ENCODE measurements at regions not wholly inside any gene's neighbourhood (a gene's known extent, or its start where the extent isn't known, plus 50 kb on each side); places are given as distances from the start of the nearest gene placed in this dataset.

DNA sequence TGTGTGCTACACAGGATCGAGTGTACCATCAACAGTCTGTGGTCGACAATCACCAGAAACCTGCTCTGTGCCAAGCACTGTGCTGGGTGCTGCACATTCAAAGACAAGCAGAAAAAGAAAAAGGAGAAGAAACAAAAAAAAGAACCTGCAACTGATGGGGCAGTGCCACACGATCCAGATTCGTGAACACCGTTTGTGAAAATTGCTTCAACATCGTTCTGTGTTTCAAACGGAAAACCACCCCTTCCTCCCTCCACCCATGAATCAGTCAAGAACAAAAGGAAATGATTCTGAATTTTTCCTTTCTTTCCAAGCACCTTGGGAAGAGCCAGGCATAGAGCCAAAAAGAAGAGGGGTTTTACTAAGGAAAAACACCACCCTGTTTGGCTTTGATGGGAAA, 129.2 kb upstream of the ARID1B start:
- Histone ChIP-seq H3K79me2 (ENCODE audit: control insufficient read depth, insufficient read depth, low read length, unreplicated experiment) (no peaks in the 10 kb centered on the region), H3K4me3 (ENCODE audit: low read depth, low read length) (no peak overlapping the region), H3K4me1 (ENCODE audit: control insufficient read depth, insufficient read depth, low read length, unreplicated experiment) (no peaks in the 10 kb centered on the region), H3K27me3 (ENCODE audit: insufficient read depth, low read length) (peaks cover 19% of the 10 kb centered on the region), H3K36me3 (ENCODE audit: insufficient read depth, low read length) (no peaks in the 10 kb centered on the region), H3K27ac (ENCODE audit: low read depth, low read length) (no peak overlapping the region), H2AFZ (ENCODE audit: low read length, unreplicated experiment) (no peak overlapping the region)

DNA sequence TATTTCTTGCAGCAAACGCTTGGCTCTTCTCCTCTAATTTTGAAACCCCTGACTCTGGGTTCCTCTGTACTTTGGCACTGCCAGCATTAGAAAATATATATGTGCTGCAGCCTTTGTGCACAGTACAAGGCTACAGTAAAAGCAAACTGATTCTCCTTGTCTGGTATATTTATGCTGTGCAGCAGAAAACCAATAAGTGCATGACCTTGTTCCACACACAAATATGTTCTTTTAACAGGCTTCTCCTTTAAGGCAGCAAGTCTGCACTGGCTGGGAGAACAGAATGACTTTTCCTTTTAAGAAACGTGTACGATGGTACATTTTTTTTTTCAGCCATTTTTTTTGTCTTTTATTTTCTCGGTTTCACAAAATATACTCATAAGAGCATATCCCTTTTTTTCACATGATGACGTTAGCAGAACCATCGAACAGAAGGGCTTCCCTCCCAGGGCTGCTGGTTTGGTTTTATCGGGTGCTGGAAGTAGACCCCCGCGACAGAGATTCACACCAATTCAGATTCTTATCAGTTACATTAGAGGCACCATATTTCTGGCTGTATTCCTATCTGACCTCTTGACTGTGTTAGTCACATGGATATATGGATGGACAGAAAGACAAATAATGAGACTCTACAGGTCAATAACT, 129.9 kb upstream of the ARID1B start:
- Histone ChIP-seq H3K4me1 (ENCODE audit: control insufficient read depth, insufficient read depth, low read length, unreplicated experiment) (no peaks in the 10 kb centered on the region), H2AFZ (ENCODE audit: low read length, unreplicated experiment) (no peak overlapping the region), H3K27ac (ENCODE audit: low read depth, low read length) (no peak overlapping the region), H3K4me3 (ENCODE audit: low read depth, low read length) (no peak overlapping the region), H3K79me2 (ENCODE audit: control insufficient read depth, insufficient read depth, low read length, unreplicated experiment) (no peaks in the 10 kb centered on the region), H3K27me3 (ENCODE audit: insufficient read depth, low read length) (peaks cover 17% of the 10 kb centered on the region), H3K36me3 (ENCODE audit: insufficient read depth, low read length) (no peaks in the 10 kb centered on the region)

DNA sequence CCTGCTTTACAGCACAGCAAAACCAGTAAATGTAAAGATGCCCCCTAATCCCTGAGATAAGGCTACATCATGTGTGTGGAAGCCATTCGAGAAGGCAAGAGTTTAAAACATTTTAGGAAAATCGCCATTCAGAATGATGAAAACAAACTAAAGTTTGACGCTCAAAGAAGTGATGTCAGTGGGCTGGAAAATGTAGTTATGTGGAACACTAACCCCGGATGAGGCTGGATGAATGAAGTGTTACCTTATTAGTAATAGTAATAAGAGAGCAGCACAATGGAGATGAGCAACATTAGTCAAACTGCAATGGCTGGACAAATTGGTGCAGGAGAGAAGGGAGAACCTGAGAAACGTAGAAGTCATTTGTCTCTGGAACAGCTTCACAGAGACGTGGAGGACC, 130.7 kb upstream of the ARID1B start:
- Histone ChIP-seq H3K79me2 (ENCODE audit: control insufficient read depth, insufficient read depth, low read length, unreplicated experiment) (no peaks in the 10 kb centered on the region), H3K27ac (ENCODE audit: low read depth, low read length) (no peak overlapping the region), H3K27me3 (ENCODE audit: insufficient read depth, low read length) (peaks cover 17% of the 10 kb centered on the region), H3K4me3 (ENCODE audit: low read depth, low read length) (no peak overlapping the region), H3K36me3 (ENCODE audit: insufficient read depth, low read length) (no peaks in the 10 kb centered on the region), H3K4me1 (ENCODE audit: control insufficient read depth, insufficient read depth, low read length, unreplicated experiment) (no peaks in the 10 kb centered on the region), H2AFZ (ENCODE audit: low read length, unreplicated experiment) (no peak overlapping the region)

DNA sequence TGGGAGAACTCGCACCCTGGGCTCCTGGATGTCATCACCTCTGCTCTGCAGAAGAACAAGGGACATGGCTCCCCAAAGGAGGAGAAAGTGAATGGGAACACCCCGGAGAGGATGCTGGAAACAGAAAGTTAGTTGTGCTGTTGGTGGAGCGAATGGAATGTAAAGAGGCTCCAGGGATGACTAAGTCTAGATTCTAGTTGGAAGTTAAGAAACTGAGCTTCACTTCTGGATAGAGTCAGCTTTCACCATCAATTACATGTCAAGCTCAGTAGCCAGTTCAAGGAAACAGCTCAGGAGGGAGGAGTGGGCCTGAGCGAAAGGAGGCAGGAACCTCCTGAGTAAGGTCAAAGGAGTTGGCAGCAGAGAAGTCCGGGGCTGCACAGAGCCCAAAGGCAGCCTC, 132.1 kb upstream of the ARID1B start:
- Histone ChIP-seq H3K4me1 (ENCODE audit: control insufficient read depth, insufficient read depth, low read length, unreplicated experiment) (no peaks in the 10 kb centered on the region), H3K27me3 (ENCODE audit: insufficient read depth, low read length) (peaks cover 17% of the 10 kb centered on the region), H3K4me3 (ENCODE audit: low read depth, low read length) (no peak overlapping the region), H3K27ac (ENCODE audit: low read depth, low read length) (no peak overlapping the region), H2AFZ (ENCODE audit: low read length, unreplicated experiment) (no peak overlapping the region), H3K79me2 (ENCODE audit: control insufficient read depth, insufficient read depth, low read length, unreplicated experiment) (no peaks in the 10 kb centered on the region), H3K36me3 (ENCODE audit: insufficient read depth, low read length) (no peaks in the 10 kb centered on the region)

DNA sequence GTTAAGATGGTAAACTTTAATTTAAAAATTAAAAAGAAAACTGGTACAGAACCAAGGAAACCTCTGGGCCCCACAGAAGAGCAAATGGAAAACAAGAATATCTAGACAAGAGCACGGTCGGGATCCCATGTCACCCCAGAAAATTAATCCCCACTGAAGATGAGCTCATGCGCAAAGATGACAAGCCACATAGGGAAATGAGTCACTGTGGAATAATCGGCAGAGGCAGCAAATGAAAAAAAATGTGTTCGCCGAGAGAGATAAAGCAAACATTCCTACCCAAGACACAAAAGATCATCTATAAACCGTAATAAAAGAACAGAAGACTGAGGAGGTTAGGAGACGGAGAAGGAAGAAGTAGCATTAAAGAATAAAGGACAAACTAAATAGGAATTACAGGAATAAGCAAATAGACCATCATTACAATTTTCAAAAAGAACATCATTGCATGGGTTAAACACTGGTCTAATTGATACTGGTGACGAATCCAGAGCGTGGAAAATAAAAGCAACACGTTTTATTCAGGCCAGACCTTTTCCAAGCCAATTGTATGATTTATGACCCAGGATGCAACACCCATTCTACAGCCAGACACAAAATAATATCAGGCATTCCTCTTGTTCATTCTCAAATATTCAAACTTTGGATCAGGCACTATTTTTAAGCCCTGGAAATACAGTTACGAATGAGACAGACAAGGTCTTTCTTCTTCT, 138.0 kb upstream of the ARID1B start:
- no peak overlapping the region for H3K27ac ChIP-seq (ENCODE audit: low read depth, low read length)
- no peak overlapping the region for H3K4me3 ChIP-seq (ENCODE audit: low read depth, low read length)
- no peaks in the 10 kb centered on the region for H3K36me3 ChIP-seq (ENCODE audit: insufficient read depth, low read length)
- H3K27me3 ChIP-seq (ENCODE audit: insufficient read depth, low read length): peaks cover under 1% of the 10 kb centered on the region
- H3K4me1 ChIP-seq (ENCODE audit: control insufficient read depth, insufficient read depth, low read length, unreplicated experiment): peaks cover 6% of the 10 kb centered on the region
- H3K79me2 ChIP-seq (ENCODE audit: control insufficient read depth, insufficient read depth, low read length, unreplicated experiment): no peaks in the 10 kb centered on the region
- H2AFZ ChIP-seq (ENCODE audit: low read length, unreplicated experiment): no peak overlapping the region

DNA sequence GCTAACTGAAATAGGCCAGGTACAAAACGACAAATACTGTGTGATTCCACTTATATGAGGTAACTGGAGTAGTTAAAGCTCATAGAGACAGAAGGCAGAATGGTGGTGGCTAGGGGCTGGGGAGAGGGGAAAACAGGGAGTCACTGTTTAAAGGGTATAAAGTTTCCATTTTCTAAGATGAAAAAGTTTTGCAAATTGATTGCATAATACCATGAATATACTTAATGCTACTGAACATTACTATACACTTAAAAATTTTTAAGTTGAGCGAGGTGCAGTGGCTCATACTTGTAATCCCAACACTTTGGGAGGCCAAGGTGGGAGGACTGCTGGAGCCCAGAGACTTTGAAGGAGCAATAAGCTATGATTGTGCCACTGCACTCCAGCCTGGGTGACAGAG, 138.6 kb upstream of the ARID1B start:
- no peak overlapping the region for H2AFZ ChIP-seq (ENCODE audit: low read length, unreplicated experiment)
- no peaks in the 10 kb centered on the region for H3K36me3 ChIP-seq (ENCODE audit: insufficient read depth, low read length)
- H3K27ac ChIP-seq (ENCODE audit: low read depth, low read length): no peak overlapping the region
- H3K79me2 ChIP-seq (ENCODE audit: control insufficient read depth, insufficient read depth, low read length, unreplicated experiment): no peaks in the 10 kb centered on the region
- H3K27me3 ChIP-seq (ENCODE audit: insufficient read depth, low read length): no peaks in the 10 kb centered on the region
- no peak overlapping the region for H3K4me3 ChIP-seq (ENCODE audit: low read depth, low read length)
- H3K4me1 ChIP-seq (ENCODE audit: control insufficient read depth, insufficient read depth, low read length, unreplicated experiment): peaks cover 6% of the 10 kb centered on the region

DNA sequence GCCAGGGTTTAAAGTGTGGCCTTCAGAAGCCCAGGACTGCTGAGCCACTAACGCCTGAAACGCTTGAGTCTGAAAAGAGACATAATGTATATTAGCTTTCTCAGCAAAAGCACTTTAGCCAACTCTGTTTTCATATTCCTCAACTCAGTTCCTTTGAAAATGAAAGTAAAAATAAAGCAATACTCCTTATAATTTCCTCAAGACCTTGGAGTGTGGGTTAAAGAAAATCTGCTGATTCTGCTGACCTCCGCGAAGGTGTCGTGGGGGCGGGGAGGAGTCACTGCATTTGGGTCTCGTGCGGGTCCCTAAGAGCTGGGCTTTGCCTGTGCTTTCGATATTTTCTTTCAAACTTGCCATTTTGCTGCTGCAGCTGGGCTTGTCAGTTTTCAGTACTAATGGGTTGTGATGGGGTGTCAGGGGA, 142.2 kb upstream of the ARID1B start:
- Histone ChIP-seq H3K27ac (ENCODE audit: low read depth, low read length) (no peak overlapping the region), H3K27me3 (ENCODE audit: insufficient read depth, low read length) (no peaks in the 10 kb centered on the region), H3K79me2 (ENCODE audit: control insufficient read depth, insufficient read depth, low read length, unreplicated experiment) (no peaks in the 10 kb centered on the region), H3K4me3 (ENCODE audit: low read depth, low read length) (peak overlapping the region; percentile 72), H2AFZ (ENCODE audit: low read length, unreplicated experiment) (peak overlapping the region; percentile 98), H3K36me3 (ENCODE audit: insufficient read depth, low read length) (no peaks in the 10 kb centered on the region), H3K4me1 (ENCODE audit: control insufficient read depth, insufficient read depth, low read length, unreplicated experiment) (peaks cover 6% of the 10 kb centered on the region)

DNA sequence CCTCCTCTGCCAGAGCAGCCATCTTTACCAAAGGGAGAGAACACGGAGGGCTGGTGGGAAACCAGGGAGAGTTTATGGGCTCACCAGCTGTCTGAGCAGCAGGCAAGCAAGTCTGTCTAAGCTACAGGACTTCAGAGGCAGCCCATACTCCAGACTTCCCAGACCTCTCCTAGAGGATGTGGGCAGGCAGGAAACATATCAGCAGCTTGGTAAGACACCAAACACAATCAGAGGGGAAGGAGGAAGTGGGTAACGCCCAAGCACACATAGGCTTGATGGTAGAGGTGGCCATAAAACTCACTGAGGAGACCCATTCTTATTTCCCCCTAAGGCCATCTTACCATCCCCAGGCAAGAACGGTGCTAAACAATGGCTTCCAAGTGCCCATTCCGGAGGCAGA, 143.1 kb upstream of the ARID1B start:
- Histone ChIP-seq H3K4me1 (ENCODE audit: control insufficient read depth, insufficient read depth, low read length, unreplicated experiment) (peaks cover 6% of the 10 kb centered on the region), H3K27ac (ENCODE audit: low read depth, low read length) (no peak overlapping the region), H3K4me3 (ENCODE audit: low read depth, low read length) (no peak overlapping the region), H3K27me3 (ENCODE audit: insufficient read depth, low read length) (no peaks in the 10 kb centered on the region), H3K79me2 (ENCODE audit: control insufficient read depth, insufficient read depth, low read length, unreplicated experiment) (no peaks in the 10 kb centered on the region), H2AFZ (ENCODE audit: low read length, unreplicated experiment) (peak overlapping the region; percentile 98), H3K36me3 (ENCODE audit: insufficient read depth, low read length) (no peaks in the 10 kb centered on the region)

DNA sequence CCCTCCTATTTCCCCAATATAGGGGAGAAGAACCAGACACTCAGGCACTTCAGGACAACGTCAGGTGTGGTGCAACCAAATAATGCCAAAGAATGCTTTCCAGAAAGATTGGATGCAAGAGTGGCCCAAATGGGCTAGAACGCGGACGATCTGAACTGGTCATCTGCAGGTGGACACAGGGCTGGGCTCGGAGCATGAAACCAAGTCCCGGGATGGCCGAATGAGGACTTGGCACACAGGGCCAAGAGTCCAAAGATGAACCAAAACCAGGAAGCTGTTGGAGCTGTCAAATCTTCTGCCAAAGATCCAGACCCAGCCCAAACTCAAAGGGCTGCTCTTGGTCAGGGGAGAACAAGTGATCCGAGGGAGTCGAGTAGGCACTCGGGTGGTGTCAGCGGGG, 143.9 kb upstream of the ARID1B start:
- Histone ChIP-seq H3K36me3 (ENCODE audit: insufficient read depth, low read length) (no peaks in the 10 kb centered on the region), H3K27me3 (ENCODE audit: insufficient read depth, low read length) (no peaks in the 10 kb centered on the region), H3K4me1 (ENCODE audit: control insufficient read depth, insufficient read depth, low read length, unreplicated experiment) (peaks cover 6% of the 10 kb centered on the region), H3K27ac (ENCODE audit: low read depth, low read length) (no peak overlapping the region), H2AFZ (ENCODE audit: low read length, unreplicated experiment) (no peak overlapping the region), H3K4me3 (ENCODE audit: low read depth, low read length) (no peak overlapping the region), H3K79me2 (ENCODE audit: control insufficient read depth, insufficient read depth, low read length, unreplicated experiment) (no peaks in the 10 kb centered on the region)

DNA sequence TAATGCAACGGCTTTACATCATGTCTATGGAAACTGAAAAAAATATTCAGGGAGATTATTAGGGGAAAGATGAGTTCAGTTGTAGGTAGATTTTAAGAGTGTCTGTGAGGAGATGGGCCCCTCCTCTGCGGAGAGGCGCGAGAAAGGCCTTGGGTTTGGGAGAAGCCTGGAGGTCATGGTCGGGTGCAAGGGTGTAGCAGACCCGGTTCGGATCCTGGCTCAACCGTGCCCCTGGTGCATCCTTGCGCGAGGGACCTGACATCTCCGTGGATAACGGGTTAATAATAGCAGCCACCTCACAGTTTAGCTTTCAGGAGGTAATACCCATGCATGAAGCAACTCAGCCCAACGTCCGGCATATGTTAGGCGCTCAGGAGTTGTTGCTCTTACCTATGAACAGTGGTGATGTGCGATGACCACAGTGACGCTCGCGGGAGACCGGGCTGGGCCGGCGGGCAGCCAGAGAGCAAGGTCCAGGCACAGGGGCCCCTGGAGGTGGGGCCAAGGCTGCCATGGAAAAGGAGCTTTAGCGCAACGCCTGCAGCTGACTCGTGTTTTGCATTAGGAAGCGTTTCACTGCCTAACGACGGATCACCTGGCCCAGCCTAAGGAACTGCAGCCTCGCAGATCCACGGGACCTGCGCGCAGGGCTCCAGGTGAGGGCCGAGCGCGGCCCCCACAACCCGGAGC, 146.4 kb upstream of the ARID1B start:
- H3K4me3 ChIP-seq (ENCODE audit: low read depth, low read length): no peak overlapping the region
- H3K27ac ChIP-seq (ENCODE audit: low read depth, low read length): no peak overlapping the region
- H2AFZ ChIP-seq (ENCODE audit: low read length, unreplicated experiment): no peak overlapping the region
- H3K36me3 ChIP-seq (ENCODE audit: insufficient read depth, low read length): no peaks in the 10 kb centered on the region
- no peaks in the 10 kb centered on the region for H3K79me2 ChIP-seq (ENCODE audit: control insufficient read depth, insufficient read depth, low read length, unreplicated experiment)
- H3K4me1 ChIP-seq (ENCODE audit: control insufficient read depth, insufficient read depth, low read length, unreplicated experiment): peaks cover 6% of the 10 kb centered on the region
- no peaks in the 10 kb centered on the region for H3K27me3 ChIP-seq (ENCODE audit: insufficient read depth, low read length)

DNA sequence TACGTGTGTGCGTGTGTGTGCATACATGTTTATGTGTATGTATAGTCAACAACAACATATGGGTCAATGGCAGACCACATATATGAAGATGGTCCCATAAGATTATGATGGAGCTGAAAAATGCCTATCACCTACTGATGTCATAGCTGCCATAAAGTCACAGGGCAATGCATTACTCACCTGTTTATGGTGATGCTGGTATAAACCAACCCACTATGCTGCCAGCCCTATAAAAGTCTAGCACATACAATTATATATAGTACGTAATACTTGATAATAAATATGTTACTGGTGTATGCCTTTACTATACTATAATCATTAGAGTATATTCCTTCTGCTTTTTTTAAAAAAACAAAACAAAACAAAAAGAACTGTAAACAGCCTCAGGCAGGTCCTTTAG, 148.4 kb upstream of the ARID1B start:
- H3K4me1 ChIP-seq (ENCODE audit: control insufficient read depth, insufficient read depth, low read length, unreplicated experiment): no peaks in the 10 kb centered on the region
- no peaks in the 10 kb centered on the region for H3K27me3 ChIP-seq (ENCODE audit: insufficient read depth, low read length)
- no peaks in the 10 kb centered on the region for H3K36me3 ChIP-seq (ENCODE audit: insufficient read depth, low read length)
- H3K79me2 ChIP-seq (ENCODE audit: control insufficient read depth, insufficient read depth, low read length, unreplicated experiment): no peaks in the 10 kb centered on the region
- H3K4me3 ChIP-seq (ENCODE audit: low read depth, low read length): no peak overlapping the region
- no peak overlapping the region for H2AFZ ChIP-seq (ENCODE audit: low read length, unreplicated experiment)
- no peak overlapping the region for H3K27ac ChIP-seq (ENCODE audit: low read depth, low read length)
